PFSK-1 (cell line): ENCODE measurements at regions not wholly inside any gene's neighbourhood (a gene's known extent, or its start where the extent isn't known, plus 50 kb on each side); places are given as distances from the start of the nearest gene placed in this dataset.

Experiments
- POLR2AphosphoS5 ChIP-seq: IDR thresholded peaks from 2 replicates; pipeline ENCODE4 v1.6.1; 2012; ENCODE audit warnings: low read depth, mild to moderate bottlenecking, control low read depth, low read length, moderate library complexity
- SIN3A ChIP-seq: IDR thresholded peaks from 2 replicates; pipeline ENCODE4 v1.6.1; 2012; ENCODE audit warnings: mild to moderate bottlenecking, low read length, moderate library complexity, borderline replicate concordance; ENCODE audit not compliant: insufficient read depth
- TAF1 ChIP-seq: IDR thresholded peaks from 2 replicates; pipeline ENCODE4 v1.6.1; 2012; ENCODE audit warnings: low read length, control low read depth, borderline replicate concordance; ENCODE audit not compliant: insufficient read depth
- TF ChIP-seq, protein P1 (sequence below), 2 experiments: IDR thresholded peaks; 2 replicates each; pipeline versions ENCODE4 v1.6.1 to v1.8.0; 2011 to 2012; ENCODE audit warnings: low read depth in 2 of 2, low read length in 2 of 2, control low read depth in 1 of 2, inconsistent platforms in 1 of 2, mild to moderate bottlenecking in 1 of 2, moderate library complexity in 1 of 2; ENCODE audit not compliant: insufficient read depth in 1 of 2

DNA sequence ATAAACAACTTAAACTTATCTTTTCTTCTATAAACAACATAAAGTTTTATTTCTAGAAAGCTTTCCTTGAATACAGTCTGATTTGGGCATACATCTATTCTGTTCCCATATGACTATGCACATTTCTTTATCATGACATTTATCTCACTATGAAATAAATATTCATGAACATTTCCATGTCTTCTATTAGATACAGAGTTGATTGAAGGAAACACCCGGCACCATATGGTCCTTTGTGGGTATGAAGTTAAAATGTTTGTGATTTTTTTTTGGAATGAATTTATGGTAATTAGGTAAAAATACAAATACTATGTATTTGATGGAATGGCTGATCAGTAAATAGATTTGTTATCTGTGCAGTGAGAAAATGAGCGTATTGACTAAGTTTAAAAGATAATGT is 1209.8 kb upstream of the ACO1 start:
- TF ChIP-seq POLR2AphosphoS5 (no peak), TAF1 (no peak), SIN3A (no peak)
- TF ChIP-seq, protein P1, sequence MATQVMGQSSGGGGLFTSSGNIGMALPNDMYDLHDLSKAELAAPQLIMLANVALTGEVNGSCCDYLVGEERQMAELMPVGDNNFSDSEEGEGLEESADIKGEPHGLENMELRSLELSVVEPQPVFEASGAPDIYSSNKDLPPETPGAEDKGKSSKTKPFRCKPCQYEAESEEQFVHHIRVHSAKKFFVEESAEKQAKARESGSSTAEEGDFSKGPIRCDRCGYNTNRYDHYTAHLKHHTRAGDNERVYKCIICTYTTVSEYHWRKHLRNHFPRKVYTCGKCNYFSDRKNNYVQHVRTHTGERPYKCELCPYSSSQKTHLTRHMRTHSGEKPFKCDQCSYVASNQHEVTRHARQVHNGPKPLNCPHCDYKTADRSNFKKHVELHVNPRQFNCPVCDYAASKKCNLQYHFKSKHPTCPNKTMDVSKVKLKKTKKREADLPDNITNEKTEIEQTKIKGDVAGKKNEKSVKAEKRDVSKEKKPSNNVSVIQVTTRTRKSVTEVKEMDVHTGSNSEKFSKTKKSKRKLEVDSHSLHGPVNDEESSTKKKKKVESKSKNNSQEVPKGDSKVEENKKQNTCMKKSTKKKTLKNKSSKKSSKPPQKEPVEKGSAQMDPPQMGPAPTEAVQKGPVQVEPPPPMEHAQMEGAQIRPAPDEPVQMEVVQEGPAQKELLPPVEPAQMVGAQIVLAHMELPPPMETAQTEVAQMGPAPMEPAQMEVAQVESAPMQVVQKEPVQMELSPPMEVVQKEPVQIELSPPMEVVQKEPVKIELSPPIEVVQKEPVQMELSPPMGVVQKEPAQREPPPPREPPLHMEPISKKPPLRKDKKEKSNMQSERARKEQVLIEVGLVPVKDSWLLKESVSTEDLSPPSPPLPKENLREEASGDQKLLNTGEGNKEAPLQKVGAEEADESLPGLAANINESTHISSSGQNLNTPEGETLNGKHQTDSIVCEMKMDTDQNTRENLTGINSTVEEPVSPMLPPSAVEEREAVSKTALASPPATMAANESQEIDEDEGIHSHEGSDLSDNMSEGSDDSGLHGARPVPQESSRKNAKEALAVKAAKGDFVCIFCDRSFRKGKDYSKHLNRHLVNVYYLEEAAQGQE (IDR thresholded peaks at IDR 0.05; ENCODE audit: insufficient read depth in 1 of 2, low read depth in 2 of 2, low read length in 2 of 2) = no peak
